Stimulated activated naive B cell treated with anti-CD40 and anti-IgM and Interleukin-4, amounts not matched to agents 10 μg/mL and 1 μg/mL and 100 μg/mL, for 72 hours (primary cell): ENCODE measurements at regions not wholly inside any gene's neighbourhood (a gene's known extent, or its start where the extent isn't known, plus 50 kb on each side); places are given as distances from the start of the nearest gene placed in this dataset.

Experiments used
- ATAC-seq, 2 donors: fragments of 150-1000 bp; cut with Tn5 transposase; replicated peaks; 2 replicates each; pipeline ENCODE4 v1.10.0; 2021; ENCODE audit warnings: moderate library complexity in 1 of 2
- DNase-seq: peaks from one replicate; pipeline ENCODE4 v3.0.0; 2021
- H3K27ac Mint-ChIP-seq: one replicate; pipeline ENCODE4 v1.8.0; 2022; ENCODE audit warnings: mild to moderate bottlenecking, mixed read lengths
- H3K27me3 Mint-ChIP-seq, 2 donors: one replicate each; pipeline ENCODE4 v1.8.0; 2022; ENCODE audit warnings: mixed read lengths in 2 of 2
- H3K36me3 Mint-ChIP-seq, 2 donors: one replicate each; pipeline ENCODE4 v1.8.0; 2022; ENCODE audit warnings: mixed read lengths in 2 of 2, mild to moderate bottlenecking in 1 of 2
- H3K4me1 Mint-ChIP-seq, 2 donors: one replicate each; pipeline ENCODE4 v1.8.0; 2022; ENCODE audit warnings: mixed read lengths in 2 of 2, mild to moderate bottlenecking in 1 of 2
- H3K4me3 Mint-ChIP-seq, 2 donors: one replicate each; pipeline ENCODE4 v1.8.0; 2022; ENCODE audit warnings: mild to moderate bottlenecking in 2 of 2, mixed read lengths in 2 of 2, moderate library complexity in 1 of 2
- H3K9me3 Mint-ChIP-seq, 2 donors: one replicate each; pipeline ENCODE4 v1.8.0; 2022; ENCODE audit warnings: mixed read lengths in 2 of 2, mild to moderate bottlenecking in 1 of 2

- H3K36me3 Mint-ChIP-seq: peaks cover 0 to 25% of the 10 kb centered on the region in 2 donors
- no peak overlapping the region for H3K4me3 Mint-ChIP-seq
- H3K9me3 Mint-ChIP-seq: peaks cover 1 to 8% of the 10 kb centered on the region in 2 donors
- DNase-seq (no peak), ATAC-seq (peak in 1 of 2 donors; percentile 51)
- no peaks in the 10 kb centered on the region for H3K27me3 Mint-ChIP-seq
- no peak overlapping the region for H3K27ac Mint-ChIP-seq
- peaks cover 0 to 3% of the 10 kb centered on the region in 2 donors for H3K4me1 Mint-ChIP-seq
Observed at GRCh38 chr21:25334046-25334730, 273.1 kb downstream of the MRPL39 start.

DNA sequence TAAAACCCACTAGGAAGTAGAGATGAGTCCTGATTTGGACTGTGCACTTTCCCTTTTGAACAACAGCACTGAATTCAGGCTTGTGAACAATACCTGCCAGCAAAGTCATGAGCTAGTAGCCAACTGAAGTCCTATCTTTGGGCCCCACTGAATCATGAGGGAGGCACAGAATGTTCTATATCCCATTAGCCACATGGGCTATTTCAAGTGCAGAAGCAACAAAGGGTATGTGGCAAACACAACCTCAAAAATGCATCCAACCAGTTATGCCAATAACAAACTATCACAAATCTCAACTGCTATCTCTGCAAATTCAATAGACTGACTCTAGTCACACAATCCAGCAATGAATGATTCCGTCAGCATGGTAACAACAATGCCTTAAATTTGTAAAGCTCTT lies 276.0 kb downstream of the MRPL39 start:
- H3K27me3 Mint-ChIP-seq: no peaks in the 10 kb centered on the region
- no peak overlapping the region for H3K27ac Mint-ChIP-seq
- peaks cover 1 to 8% of the 10 kb centered on the region in 2 donors for H3K9me3 Mint-ChIP-seq
- no peak for ATAC-seq
- peaks cover 0 to 3% of the 10 kb centered on the region in 2 donors for H3K4me1 Mint-ChIP-seq
- no peak overlapping the region for H3K4me3 Mint-ChIP-seq
- DNase-seq: no peak
- H3K36me3 Mint-ChIP-seq: peaks cover 2 to 25% of the 10 kb centered on the region in 2 donors

- H3K36me3 Mint-ChIP-seq: peaks cover 2 to 17% of the 10 kb centered on the region in 2 donors
- no peak overlapping the region for H3K27ac Mint-ChIP-seq
- no peak for DNase-seq
- peaks cover 0 to 3% of the 10 kb centered on the region in 2 donors for H3K4me1 Mint-ChIP-seq
- peaks cover 0 to 8% of the 10 kb centered on the region in 2 donors for H3K9me3 Mint-ChIP-seq
- no peaks in the 10 kb centered on the region for H3K27me3 Mint-ChIP-seq
- no peak for ATAC-seq
- no peak overlapping the region for H3K4me3 Mint-ChIP-seq
Observed at GRCh38 chr21:25330266-25330665, 277.0 kb downstream of the MRPL39 start.

GRCh38 chr21:25329227-25329825 lies 278.0 kb downstream of the MRPL39 start:
- no peak overlapping the region for H3K27ac Mint-ChIP-seq
- no peak for ATAC-seq
- no peak for DNase-seq

DNA sequence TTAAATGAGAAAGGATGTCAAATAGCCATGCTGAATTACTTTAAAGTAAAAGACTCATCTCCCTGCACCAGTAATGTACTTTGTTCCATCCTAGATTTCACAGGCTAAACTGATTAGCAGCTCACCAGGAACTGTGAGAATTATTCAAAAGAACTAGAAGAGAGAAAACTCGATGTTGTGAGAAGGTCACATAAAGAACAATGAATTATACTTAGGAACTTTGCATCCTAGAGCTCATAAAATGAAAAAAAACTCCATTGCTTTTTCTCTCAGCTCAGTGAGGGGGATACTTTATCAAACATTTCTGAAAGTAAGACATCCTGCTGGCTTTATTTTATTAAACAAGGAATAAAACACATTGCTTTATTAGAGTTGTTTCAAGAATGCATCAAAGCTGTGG lies 278.5 kb downstream of the MRPL39 start:
- H3K27ac Mint-ChIP-seq: no peak overlapping the region
- no peaks in the 10 kb centered on the region for H3K27me3 Mint-ChIP-seq
- H3K9me3 Mint-ChIP-seq: no peaks in the 10 kb centered on the region
- no peak for ATAC-seq
- no peaks in the 10 kb centered on the region for H3K4me1 Mint-ChIP-seq
- DNase-seq: no peak
- no peak overlapping the region for H3K4me3 Mint-ChIP-seq
- H3K36me3 Mint-ChIP-seq: peaks cover 2 to 7% of the 10 kb centered on the region in 2 donors

More at GRCh38 chr21:25329227-25329825, 278.0 kb downstream of the MRPL39 start:
- peaks cover 0 to 3% of the 10 kb centered on the region in 2 donors for H3K9me3 Mint-ChIP-seq
- H3K4me3 Mint-ChIP-seq: no peak overlapping the region
- no peaks in the 10 kb centered on the region for H3K27me3 Mint-ChIP-seq
- H3K36me3 Mint-ChIP-seq: peaks cover 2 to 10% of the 10 kb centered on the region in 2 donors
- H3K4me1 Mint-ChIP-seq: peaks cover 0 to 2% of the 10 kb centered on the region in 2 donors

DNA sequence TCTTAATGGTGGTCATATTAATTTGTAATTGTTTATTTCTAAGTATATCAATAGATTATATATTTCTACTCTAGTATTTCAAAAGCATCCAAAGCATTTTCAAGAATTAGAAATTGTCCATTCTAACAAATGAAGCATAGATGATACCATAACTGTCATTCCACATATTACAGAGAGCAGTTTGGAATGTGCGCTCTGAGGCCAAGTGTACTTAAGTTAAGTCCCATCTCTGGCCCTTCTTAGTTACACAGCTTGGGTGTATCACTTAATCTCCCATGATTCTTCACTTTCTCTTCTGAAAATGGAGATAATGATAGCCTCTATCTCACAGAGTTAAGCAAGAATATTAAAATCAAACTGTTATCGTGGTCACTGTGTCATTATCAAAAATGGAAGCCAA lies 281.1 kb downstream of the MRPL39 start:
- Mint-ChIP-seq H3K27ac (no peak overlapping the region), H3K27me3 (no peaks in the 10 kb centered on the region), H3K36me3 (peaks cover 2 to 10% of the 10 kb centered on the region in 2 donors), H3K4me1 (no peaks in the 10 kb centered on the region), H3K9me3 (no peaks in the 10 kb centered on the region), H3K4me3 (no peak overlapping the region)
- no peak for DNase-seq
- ATAC-seq: no peak

GRCh38 chr21:25324666-25325065 lies 282.6 kb downstream of the MRPL39 start:
- Mint-ChIP-seq H3K27me3 (no peaks in the 10 kb centered on the region), H3K9me3 (no peaks in the 10 kb centered on the region), H3K4me1 (no peaks in the 10 kb centered on the region), H3K4me3 (no peak overlapping the region), H3K36me3 (peaks cover 2 to 6% of the 10 kb centered on the region in 2 donors), H3K27ac (no peak overlapping the region)
- ATAC-seq: no peak
- DNase-seq: no peak

DNA sequence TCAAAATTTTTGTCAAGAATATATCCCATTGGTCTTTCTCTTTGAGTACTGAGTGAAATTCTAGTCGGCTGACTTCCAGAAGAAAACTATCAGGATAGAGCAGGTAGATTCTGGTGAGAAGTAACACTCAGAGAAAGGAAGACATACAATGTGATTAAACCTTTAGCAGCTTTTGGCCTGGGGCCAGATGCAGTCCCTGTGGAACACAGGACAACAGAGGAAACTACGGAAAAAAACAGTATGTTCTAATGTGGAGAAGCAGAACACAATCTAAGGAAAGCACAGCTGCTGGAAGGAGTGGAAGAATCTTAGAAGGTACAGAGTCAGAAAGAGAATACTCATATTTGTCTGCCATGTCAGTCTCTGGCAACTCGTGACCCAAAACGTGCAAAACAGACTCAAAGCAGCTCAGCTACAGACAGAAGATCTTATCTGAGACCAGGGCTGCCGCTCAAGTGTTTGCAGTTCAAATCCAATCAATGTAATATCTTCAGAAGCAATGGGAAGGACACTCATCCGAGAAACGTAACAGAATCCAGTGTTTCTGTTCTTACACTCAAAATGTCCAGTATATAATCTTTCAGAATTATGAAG lies 283.8 kb downstream of the MRPL39 start:
- Mint-ChIP-seq H3K27me3 (no peaks in the 10 kb centered on the region), H3K4me3 (no peak overlapping the region), H3K27ac (no peak overlapping the region), H3K36me3 (peaks cover 2 to 6% of the 10 kb centered on the region in 2 donors), H3K9me3 (no peaks in the 10 kb centered on the region), H3K4me1 (no peaks in the 10 kb centered on the region)
- ATAC-seq (no peak), DNase-seq (no peak)

GRCh38 chr21:25314247-25314646 lies 293.0 kb downstream of the MRPL39 start:
- Mint-ChIP-seq H3K27ac (no peak overlapping the region), H3K36me3 (peaks cover 7 to 20% of the 10 kb centered on the region in 2 donors), H3K4me1 (peaks cover 4 to 12% of the 10 kb centered on the region in 2 donors), H3K9me3 (peaks cover 5% of the 10 kb centered on the region in 2 donors), H3K27me3 (no peaks in the 10 kb centered on the region), H3K4me3 (no peak overlapping the region)
- ATAC-seq (no peak), DNase-seq (no peak)

DNA sequence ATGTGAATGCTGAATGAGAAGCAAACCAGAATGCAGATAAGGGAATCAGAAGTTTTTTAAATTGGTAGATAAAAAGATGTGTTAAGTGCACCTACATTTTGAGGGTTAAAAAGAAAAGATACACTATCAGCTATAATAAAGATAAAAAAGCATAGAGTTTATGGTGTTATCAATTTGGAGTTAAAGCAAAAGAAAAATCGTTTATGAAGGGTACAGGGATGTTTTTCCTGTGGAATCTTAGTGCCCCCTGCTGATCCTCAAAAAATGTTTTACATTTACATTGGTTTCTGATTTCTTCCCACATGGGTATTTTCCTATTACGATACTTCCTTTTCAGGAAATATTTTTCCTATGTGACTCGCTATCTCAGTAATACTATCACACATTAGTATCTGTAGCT lies 293.5 kb downstream of the MRPL39 start:
- no peaks in the 10 kb centered on the region for H3K27me3 Mint-ChIP-seq
- H3K36me3 Mint-ChIP-seq: peaks cover 11 to 24% of the 10 kb centered on the region in 2 donors
- ATAC-seq (peak in 1 of 2 donors; percentile 53), DNase-seq (no peak)
- no peak overlapping the region for H3K27ac Mint-ChIP-seq
- peaks cover 9% of the 10 kb centered on the region in 2 donors for H3K9me3 Mint-ChIP-seq
- peak overlapping the region in 1 of 2 donors; percentile 42 for H3K4me3 Mint-ChIP-seq
- H3K4me1 Mint-ChIP-seq: peaks cover 4 to 12% of the 10 kb centered on the region in 2 donors

DNA sequence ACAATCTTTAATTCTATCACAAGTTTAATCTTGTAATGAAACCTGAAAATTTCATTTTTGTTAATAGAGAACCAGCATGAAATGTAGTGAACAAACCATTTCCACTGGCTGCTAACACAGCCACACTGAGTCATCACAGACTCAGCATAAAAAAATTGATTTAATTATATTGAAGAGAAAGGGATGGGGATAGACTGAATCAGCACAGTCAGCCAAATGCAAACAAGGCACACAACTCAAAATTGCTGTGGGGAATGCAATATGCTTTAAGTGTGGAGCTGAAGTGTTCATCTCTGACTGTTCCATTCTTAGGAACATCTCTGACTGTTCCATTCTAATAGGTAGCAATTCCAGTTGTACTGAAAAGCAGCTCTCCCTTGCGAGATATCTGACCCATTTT lies 299.8 kb downstream of the MRPL39 start:
- DNase-seq: no peak
- no peak for ATAC-seq
- Mint-ChIP-seq H3K4me1 (peaks cover 0 to 5% of the 10 kb centered on the region in 2 donors), H3K4me3 (no peak overlapping the region), H3K9me3 (peaks cover 15 to 17% of the 10 kb centered on the region in 2 donors), H3K27ac (no peak overlapping the region), H3K36me3 (peaks cover 18 to 36% of the 10 kb centered on the region in 2 donors), H3K27me3 (no peaks in the 10 kb centered on the region)

- Mint-ChIP-seq H3K27ac (no peak overlapping the region), H3K4me3 (no peak overlapping the region), H3K36me3 (peaks cover 12 to 25% of the 10 kb centered on the region in 2 donors), H3K9me3 (peaks cover 10 to 14% of the 10 kb centered on the region in 2 donors), H3K4me1 (peaks cover 12 to 30% of the 10 kb centered on the region in 2 donors), H3K27me3 (no peaks in the 10 kb centered on the region)
- ATAC-seq (no peak), DNase-seq (no peak)
Observed at GRCh38 chr21:25304611-25305010, 302.7 kb downstream of the MRPL39 start.

DNA sequence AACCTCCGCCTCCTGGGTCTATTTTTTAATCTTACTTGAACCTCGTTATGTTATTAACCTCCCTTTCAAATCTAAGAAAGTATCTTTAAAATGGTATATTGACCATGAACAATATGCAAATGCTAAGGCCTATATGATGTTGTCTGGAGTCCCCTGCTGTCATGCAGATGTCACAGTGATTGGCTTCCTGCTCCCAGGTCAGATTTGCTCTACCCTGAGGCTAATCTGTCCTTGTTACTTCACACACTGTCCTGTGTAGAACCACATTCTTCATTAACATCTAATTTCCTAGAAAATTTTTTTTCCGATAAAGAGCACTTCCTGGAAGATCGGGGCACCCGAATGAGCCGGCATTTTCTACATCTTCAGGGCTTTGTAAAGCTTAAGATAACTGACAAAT lies 306.6 kb downstream of the MRPL39 start:
- H3K27me3 Mint-ChIP-seq: no peaks in the 10 kb centered on the region
- no peak for ATAC-seq
- DNase-seq: no peak
- H3K27ac Mint-ChIP-seq: no peak overlapping the region
- no peak overlapping the region for H3K4me3 Mint-ChIP-seq
- peaks cover 27 to 64% of the 10 kb centered on the region in 2 donors for H3K4me1 Mint-ChIP-seq
- H3K9me3 Mint-ChIP-seq: peaks cover 7 to 10% of the 10 kb centered on the region in 2 donors
- H3K36me3 Mint-ChIP-seq: peaks cover 12 to 27% of the 10 kb centered on the region in 2 donors

- DNase-seq (peak; percentile 38), ATAC-seq (peak; percentile 93)
- peak overlapping the region; percentile 73 for H3K27ac Mint-ChIP-seq
- no peaks in the 10 kb centered on the region for H3K27me3 Mint-ChIP-seq
- H3K36me3 Mint-ChIP-seq: peaks cover 14 to 26% of the 10 kb centered on the region in 2 donors
- H3K4me3 Mint-ChIP-seq: peak overlapping the region in 1 of 2 donors; percentile 42
- H3K9me3 Mint-ChIP-seq: peaks cover 6 to 8% of the 10 kb centered on the region in 2 donors
- peaks cover 31 to 69% of the 10 kb centered on the region in 2 donors for H3K4me1 Mint-ChIP-seq
Observed at GRCh38 chr21:25298512-25299491, 308.5 kb downstream of the MRPL39 start.
